OCI-LY3 (cell line): ENCODE measurements at regions not wholly inside any gene's neighbourhood (a gene's known extent, or its start where the extent isn't known, plus 50 kb on each side); places are given as distances from the start of the nearest gene placed in this dataset.

Experiments used
- CTCF ChIP-seq: fragments of 200-600, 300-600 bp; sonication (generic); IDR thresholded peaks from 2 replicates; pipeline ENCODE4 v1.5.1; 2014; ENCODE audit warnings: antibody characterized with exemption, low read length, low read depth
- EZH2phosphoT487 ChIP-seq: fragments of 200-600 bp; shearing (Covaris generic); IDR thresholded peaks from 2 replicates; pipeline ENCODE4 v1.6.1; 2018; ENCODE audit warnings: antibody characterized with exemption, mixed run types, low read depth

GRCh38 chr5:96189028-96189826 is 227.6 kb upstream of the ELL2 start:
- TF ChIP-seq CTCF (no peak), EZH2phosphoT487 (no peak)
